A549 (cell line): ENCODE measurements at regions not wholly inside any gene's neighbourhood (a gene's known extent, or its start where the extent isn't known, plus 50 kb on each side); places are given as distances from the start of the nearest gene placed in this dataset.
A peak's percentile ranks its signal among the peaks of the same experiment; 100 is the strongest.

Experiments
- ATAC-seq, 2 experiments: fragments of 200-7000 bp in 1 of 2; fragments of >200 bp in 1 of 2; cut with Nextera tagmentation in 1 of 2; cut with Tn5 transposase in 1 of 2; 3 replicates each; pipeline versions ENCODE4 v1.8.0 to v1.9.1; 2018 to 2020; ENCODE audit warnings: mild to moderate bottlenecking in 1 of 2, moderate library complexity in 1 of 2
- CTCF ChIA-PET: fragments of 300-600 bp; sonication (Branson Sonifier 250); formaldehyde crosslinking; extraction: SDS; loops from one replicate; lab custom pipeline; 2021; ENCODE audit warnings: antibody characterized with exemption, inconsistent platforms; lab: Yijun Ruan, JAX
- POLR2A ChIA-PET: fragments of 350-600 bp; formaldehyde crosslinking; extraction: SDS; loops from one replicate; lab custom pipeline; 2021; ENCODE audit warnings: antibody characterized with exemption, inconsistent platforms; lab: Yijun Ruan, JAX
- DNase-seq, 2 experiments: peaks; one replicate each; pipeline versions ENCODE4 v3.0.0 to v3.0.0-alpha.2; 2011 to 2016; ENCODE audit warnings: low read depth in 1 of 2, low spot score in 1 of 2
- FAIRE-seq: peaks from 2 replicates; lab custom pipeline; 2011; peaks lifted over from hg19 to GRCh38; lab: Jason Lieb, UNC
- H3K27ac ChIP-seq, 2 experiments: fragments of >200 bp; sonication (Bioruptor Twin); formaldehyde crosslinking; 3 replicates each; pipeline ENCODE4 v1.5.1; 2016 to 2017
- H3K4me1 ChIP-seq: fragments of >200 bp; sonication (Bioruptor Twin); formaldehyde crosslinking; 3 replicates; pipeline ENCODE4 v1.6.1; 2016
- H3K4me2 ChIP-seq: fragments of >200 bp; sonication (Bioruptor Twin); formaldehyde crosslinking; 3 replicates; pipeline ENCODE4 v1.6.1; 2016
- H3K4me3 ChIP-seq: fragments of >200 bp; sonication (Bioruptor Twin); formaldehyde crosslinking; 3 replicates; pipeline ENCODE4 v1.5.1; 2016
- H3K9me3 ChIP-seq: fragments of >200 bp; sonication (Bioruptor Twin); formaldehyde crosslinking; 3 replicates; pipeline ENCODE4 v1.6.1; 2016
- ATOH8 ChIP-seq: fragments of 250-450 bp; sonication (Bioruptor Pico); IDR thresholded peaks from 2 replicates; pipeline ENCODE4 v1.5.0; 2020; ENCODE audit warnings: low read depth, mild to moderate bottlenecking, moderate library complexity
- BCL3 ChIP-seq: fragments of >200 bp; sonication (Bioruptor Twin); formaldehyde crosslinking; IDR thresholded peaks from 3 replicates; pipeline ENCODE4 v1.6.1; 2016
- CHD4 ChIP-seq: fragments of 200-600 bp; sonication (generic); IDR thresholded peaks from 2 replicates; pipeline ENCODE4 v1.6.1; 2016; ENCODE audit warnings: antibody characterized with exemption, mild to moderate bottlenecking, borderline replicate concordance
- EHF ChIP-seq: fragments of 250-450 bp; sonication (Bioruptor Pico); IDR thresholded peaks from 2 replicates; pipeline ENCODE4 v1.5.0; 2020; ENCODE audit warnings: mild to moderate bottlenecking
- EHMT2 ChIP-seq: fragments of 200-600 bp; sonication (generic); IDR thresholded peaks from 2 replicates; pipeline ENCODE4 v1.6.1; 2016; ENCODE audit warnings: antibody characterized with exemption, low read depth, mild to moderate bottlenecking, moderate library complexity
- EP300 ChIP-seq, 2 experiments: fragments of >200 bp; sonication (Bioruptor Twin); formaldehyde crosslinking; IDR thresholded peaks; 2 replicates in 1 of 2; 3 replicates in 1 of 2; pipeline ENCODE4 v1.6.1; 2016 to 2017
- ESRRA ChIP-seq: fragments of 150-350 bp; IDR thresholded peaks from 2 replicates; pipeline ENCODE4 v1.6.1; 2014; ENCODE audit warnings: mild to moderate bottlenecking, low read length, borderline replicate concordance
- FOSB ChIP-seq: fragments of 250-450 bp; sonication (Bioruptor Pico); IDR thresholded peaks from 2 replicates; pipeline ENCODE4 v1.5.0; 2020; ENCODE audit warnings: mild to moderate bottlenecking, moderate library complexity
- FOSL2 ChIP-seq, 2 experiments: fragments of 450-650 bp in 1 of 2; fragments of >200 bp in 1 of 2; sonication (Bioruptor Twin) in 1 of 2; formaldehyde crosslinking; IDR thresholded peaks; 2 replicates each; pipeline versions ENCODE4 v1.5.0 to v1.6.1; 2016 to 2020; ENCODE audit warnings: mild to moderate bottlenecking in 1 of 2, moderate library complexity in 1 of 2
- HES2 ChIP-seq: fragments of >200 bp; sonication (Bioruptor Twin); formaldehyde crosslinking; IDR thresholded peaks from 2 replicates; pipeline ENCODE4 v1.6.1; 2016
- HMGXB4 ChIP-seq: fragments of 250-450 bp; sonication (Bioruptor Pico); IDR thresholded peaks from 2 replicates; pipeline ENCODE4 v1.5.0; 2021; ENCODE audit warnings: mild to moderate bottlenecking, moderate library complexity, borderline replicate concordance
- HOXA7 ChIP-seq: fragments of 250-450 bp; sonication (Bioruptor Pico); IDR thresholded peaks from 2 replicates; pipeline ENCODE4 v1.5.0; 2020; ENCODE audit warnings: mild to moderate bottlenecking, moderate library complexity
- HOXB13 ChIP-seq: fragments of 250-450 bp; sonication (Bioruptor Pico); IDR thresholded peaks from 2 replicates; pipeline ENCODE4 v1.5.0; 2020; ENCODE audit warnings: low read depth, mild to moderate bottlenecking, moderate library complexity
- HOXB5 ChIP-seq: fragments of 250-450 bp; sonication (Bioruptor Pico); IDR thresholded peaks from 2 replicates; pipeline ENCODE4 v1.5.0; 2020; ENCODE audit warnings: mild to moderate bottlenecking, moderate library complexity
- JUN ChIP-seq, 2 experiments: fragments of >200 bp; sonication (Bioruptor Twin); formaldehyde crosslinking; IDR thresholded peaks; 2 replicates in 1 of 2; 3 replicates in 1 of 2; pipeline ENCODE4 v1.6.1; 2016 to 2017
- JUNB ChIP-seq: fragments of >200 bp; sonication (Bioruptor Twin); formaldehyde crosslinking; IDR thresholded peaks from 2 replicates; pipeline ENCODE4 v1.6.1; 2016
- MYC ChIP-seq: IDR thresholded peaks from 2 replicates; pipeline ENCODE4 v1.6.1; 2012; ENCODE audit warnings: mild to moderate bottlenecking, inconsistent platforms, low read length, improper control_type of control experiment, borderline replicate concordance
- NR3C1 ChIP-seq: fragments of >200 bp; sonication (Bioruptor Twin); formaldehyde crosslinking; IDR thresholded peaks from 3 replicates; pipeline ENCODE4 v1.6.1; 2017
- PBX3 ChIP-seq: IDR thresholded peaks from 2 replicates; pipeline ENCODE4 v1.6.1; 2012
- PHF8 ChIP-seq: fragments of 200-600 bp; sonication (generic); IDR thresholded peaks from 2 replicates; pipeline ENCODE4 v1.6.1; 2016; ENCODE audit warnings: low read depth, mild to moderate bottlenecking, antibody characterized with exemption, moderate library complexity, borderline replicate concordance
- RARB ChIP-seq: fragments of 250-450 bp; sonication (Bioruptor Pico); IDR thresholded peaks from 2 replicates; pipeline ENCODE4 v1.8.0; 2021; ENCODE audit warnings: mild to moderate bottlenecking, moderate library complexity
- RNF2 ChIP-seq: fragments of 200-600 bp; sonication (generic); IDR thresholded peaks from 2 replicates; pipeline ENCODE4 v1.6.1; 2016; ENCODE audit warnings: low read depth, mild to moderate bottlenecking, antibody characterized with exemption, moderate library complexity, borderline replicate concordance
- ZFP36 ChIP-seq: fragments of 450-650 bp; IDR thresholded peaks from 2 replicates; pipeline ENCODE4 v1.6.1; 2014; ENCODE audit warnings: borderline replicate concordance; ENCODE audit not compliant: partially characterized antibody
- ZSCAN20 ChIP-seq: fragments of 250-450 bp; sonication (Bioruptor Pico); IDR thresholded peaks from 2 replicates; pipeline ENCODE4 v1.8.0; 2022; ENCODE audit warnings: mild to moderate bottlenecking, moderate library complexity
- WGBS: methylation state at CpG from one replicate; pipeline ENCODE4 v1.1.6; 2017; ENCODE audit errors: missing lambda C conversion rate; 5-methylcytosine and 5-hydroxymethylcytosine counted together

- TF ChIP-seq HMGXB4 (CRISPR knock-in tag) (no peak), PBX3 (no peak), HES2 (no peak), BCL3 (no peak), ZFP36 (no peak), HOXB13 (CRISPR knock-in tag) (no peak)
Observed at GRCh38 chr2:236656721-236657120, 87.1 kb downstream of the ACKR3 start (continued).

GRCh38 chr2:236657215-236657614 lies 87.6 kb downstream of the ACKR3 start:
- 72% methylated on average over 5 of the region's 5 CpGs for WGBS
- Histone ChIP-seq H3K9me3 (no peaks in the 10 kb centered on the region), H3K4me3 (no peak overlapping the region), H3K4me1 (peaks cover 31% of the 10 kb centered on the region), H3K4me2 (no peak overlapping the region), H3K27ac (peak overlapping the region in 1 of 2 experiments; percentile 88; a peak in 3 of 6 replicates)
- no peak for ATAC-seq
- no peak for DNase-seq
- TF ChIP-seq MYC (no peak), FOSL2 (IDR thresholded peaks at IDR 0.05) (no peak), FOSL2 (CRISPR knock-in tag; IDR thresholded peaks at IDR 0.05) (no peak), PBX3 (no peak), HOXB13 (CRISPR knock-in tag) (no peak), EP300 (IDR thresholded peaks at IDR 0.05) (no peak), PHF8 (no peak), ZSCAN20 (CRISPR knock-in tag) (no peak), RNF2 (no peak), ZFP36 (no peak)
- FAIRE-seq = no peak
- CTCF ChIA-PET = interaction anchor here (1.0 kb wide), 1 partner anchor 9 kb away, joined by 4 read pairs; no protein-coding TSS in a partner anchor
- POLR2A ChIA-PET = no interaction called here

- FAIRE-seq = no peak
- WGBS = 42% methylated on average over 4 of the region's 4 CpGs
- H3K27ac ChIP-seq = peak overlapping the region; percentile 3 to 88; a peak in 2 of 6 replicates
- H3K4me2 ChIP-seq = no peak overlapping the region
- no peak for DNase-seq
- CTCF ChIA-PET = interaction anchor here (1.0 to 1.3 kb wide), 2 partner anchors 8 to 116 kb away, joined by 3 to 4 read pairs; no protein-coding TSS in a partner anchor
- no peaks in the 10 kb centered on the region for H3K9me3 ChIP-seq
- POLR2A ChIA-PET = no interaction called here
- H3K4me3 ChIP-seq = no peak overlapping the region
- no peak for ATAC-seq
- H3K4me1 ChIP-seq = peaks cover 35% of the 10 kb centered on the region
- TF ChIP-seq CHD4 (no peak), ATOH8 (no peak), RARB (CRISPR knock-in tag) (no peak), HMGXB4 (CRISPR knock-in tag) (no peak), HES2 (no peak), JUN (IDR thresholded peaks at IDR 0.05) (no peak), JUNB (no peak), ZSCAN20 (CRISPR knock-in tag) (no peak), NR3C1 (no peak), HOXB5 (no peak), ESRRA (no peak), EHF (CRISPR knock-in tag) (no peak), FOSB (CRISPR knock-in tag) (no peak), HOXA7 (no peak), EP300 (IDR thresholded peaks at IDR 0.05) (no peak), EHMT2 (no peak)
Observed at GRCh38 chr2:236657801-236658200, 88.2 kb downstream of the ACKR3 start.
